Lung (tissue), 11 donors: ENCODE measurements at regions not wholly inside any gene's neighbourhood (a gene's known extent, or its start where the extent isn't known, plus 50 kb on each side); places are given as distances from the start of the nearest gene placed in this dataset.

Source experiments
- ATAC-seq: fragments of 200-7000 bp; cut with Tn5 transposase; one replicate; pipeline ENCODE4 v1.9.1; 2020; ENCODE audit warnings: moderate number of reproducible peaks; ENCODE audit not compliant: insufficient read depth, low FRiP score
- DNase-seq, 3 donors: peaks; one replicate each; pipeline ENCODE4 v3.0.0-alpha.2; 2013 to 2017
- H3K27ac ChIP-seq, 2 donors: one replicate each; pipeline ENCODE4 v1.5.1; 2013; ENCODE audit warnings: mild to moderate bottlenecking in 2 of 2, moderate library complexity in 2 of 2, control low read depth in 1 of 2, inconsistent platforms in 1 of 2, low read depth in 1 of 2, low read length in 1 of 2
- H3K27me3 ChIP-seq, 3 donors: one replicate each; pipeline ENCODE4 v1.5.1; 2013; ENCODE audit warnings: low read length in 2 of 3; ENCODE audit not compliant: control insufficient read depth in 3 of 3, insufficient read depth in 3 of 3
- H3K36me3 ChIP-seq, 4 donors: one replicate each; pipeline ENCODE4 v1.5.1; 2013; ENCODE audit warnings: low read length in 4 of 4, mild to moderate bottlenecking in 1 of 4, moderate library complexity in 1 of 4; ENCODE audit not compliant: control insufficient read depth in 4 of 4, insufficient read depth in 4 of 4
- H3K4me1 ChIP-seq, 5 donors: one replicate each; pipeline ENCODE4 v1.5.1; 2013; ENCODE audit warnings: low read length in 5 of 5, mild to moderate bottlenecking in 2 of 5, moderate library complexity in 1 of 5; ENCODE audit not compliant: control insufficient read depth in 5 of 5, insufficient read depth in 5 of 5
- H3K4me3 ChIP-seq: one replicate; pipeline ENCODE4 v1.5.1; 2013; ENCODE audit warnings: mild to moderate bottlenecking, control low read depth, moderate library complexity
- H3K9ac ChIP-seq, 2 donors: one replicate each; pipeline ENCODE4 v1.5.1; 2013; ENCODE audit warnings: low read length in 2 of 2, control low read depth in 1 of 2; ENCODE audit not compliant: insufficient read depth in 1 of 2
- H3K9me3 ChIP-seq, 4 donors: one replicate each; pipeline ENCODE4 v1.5.1; 2013; ENCODE audit warnings: low read length in 3 of 4, mild to moderate bottlenecking in 1 of 4, moderate library complexity in 1 of 4; ENCODE audit not compliant: control insufficient read depth in 4 of 4, insufficient read depth in 3 of 4
- WGBS, 2 donors: extraction: QIAGEN DNeasy Blood & Tissue Kit; methylation state at CpG; one replicate each; pipeline ENCODE4 v1.1.7; 2013; 5-methylcytosine and 5-hydroxymethylcytosine counted together
- TF ChIP-seq, protein P1 (sequence below): IDR thresholded peaks from 2 replicates; pipeline ENCODE4 v1.5.1; 2012; ENCODE audit warnings: mild to moderate bottlenecking; ENCODE audit errors: control extremely low read depth, extremely low read depth
- donor health status: control.
- donor health status: control.
- donor health status: Bipolar disorder and iron deficiency.
- donor health status: healthy.
- donor health status: DM: yes; HTN: yes; CAD: no.

DNA sequence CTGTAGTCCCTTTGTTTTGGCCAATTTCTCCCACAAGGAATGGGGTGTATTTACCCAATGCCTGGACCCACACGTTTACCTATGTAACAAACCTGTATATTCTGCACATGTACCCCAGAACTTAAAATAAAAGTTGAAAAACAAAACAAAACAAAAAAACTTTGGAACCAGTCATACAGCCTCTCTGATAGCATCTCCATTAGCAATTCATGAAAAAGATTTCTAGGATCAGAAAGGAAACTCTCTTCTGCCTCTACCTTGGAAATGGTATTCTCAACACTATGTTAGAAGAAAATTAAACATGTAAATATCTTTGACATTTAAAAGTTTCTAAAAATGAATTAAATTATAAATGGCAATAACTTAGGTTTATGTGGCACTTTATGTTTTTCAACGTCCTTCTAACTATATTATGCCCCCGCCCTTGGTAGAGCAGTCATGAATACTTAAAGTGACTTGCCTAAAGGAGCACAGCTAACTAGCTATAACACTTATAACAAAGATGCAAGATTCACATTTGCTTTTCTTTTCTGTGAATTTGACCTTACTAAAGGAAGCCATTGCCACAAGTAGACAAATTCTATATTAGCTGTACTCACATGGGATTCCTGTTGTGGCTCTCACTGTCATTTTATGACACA lies 147.5 kb upstream of the FKBP1C start:
- 80 to 89% methylated on average over 3 of the region's 3 CpGs for WGBS, 2 donors
- Histone ChIP-seq H3K36me3 (no peaks in the 10 kb centered on the region), H3K4me1 (no peaks in the 10 kb centered on the region), H3K4me3 (no peak overlapping the region), H3K27ac (no peak overlapping the region), H3K9ac (no peak overlapping the region), H3K27me3 (no peaks in the 10 kb centered on the region), H3K9me3 (peaks cover 0 to 10% (median 3%) of the 10 kb centered on the region in 4 donors)
- ATAC-seq (no peak), DNase-seq (no peak)
- TF ChIP-seq, protein P1, sequence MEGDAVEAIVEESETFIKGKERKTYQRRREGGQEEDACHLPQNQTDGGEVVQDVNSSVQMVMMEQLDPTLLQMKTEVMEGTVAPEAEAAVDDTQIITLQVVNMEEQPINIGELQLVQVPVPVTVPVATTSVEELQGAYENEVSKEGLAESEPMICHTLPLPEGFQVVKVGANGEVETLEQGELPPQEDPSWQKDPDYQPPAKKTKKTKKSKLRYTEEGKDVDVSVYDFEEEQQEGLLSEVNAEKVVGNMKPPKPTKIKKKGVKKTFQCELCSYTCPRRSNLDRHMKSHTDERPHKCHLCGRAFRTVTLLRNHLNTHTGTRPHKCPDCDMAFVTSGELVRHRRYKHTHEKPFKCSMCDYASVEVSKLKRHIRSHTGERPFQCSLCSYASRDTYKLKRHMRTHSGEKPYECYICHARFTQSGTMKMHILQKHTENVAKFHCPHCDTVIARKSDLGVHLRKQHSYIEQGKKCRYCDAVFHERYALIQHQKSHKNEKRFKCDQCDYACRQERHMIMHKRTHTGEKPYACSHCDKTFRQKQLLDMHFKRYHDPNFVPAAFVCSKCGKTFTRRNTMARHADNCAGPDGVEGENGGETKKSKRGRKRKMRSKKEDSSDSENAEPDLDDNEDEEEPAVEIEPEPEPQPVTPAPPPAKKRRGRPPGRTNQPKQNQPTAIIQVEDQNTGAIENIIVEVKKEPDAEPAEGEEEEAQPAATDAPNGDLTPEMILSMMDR: no peak

GRCh38 chr6:63066055-63066704 lies 145.1 kb upstream of the FKBP1C start:
- TF ChIP-seq, protein P1: no peak
- no peaks in the 10 kb centered on the region for H3K4me1 ChIP-seq
- H3K9ac ChIP-seq: no peak overlapping the region
- no peaks in the 10 kb centered on the region for H3K36me3 ChIP-seq
- no peak overlapping the region for H3K4me3 ChIP-seq
- DNase-seq (peak in 1 of 3 donors; percentile 1), ATAC-seq (no peak)
- peaks cover 0 to 15% (median 3%) of the 10 kb centered on the region in 4 donors for H3K9me3 ChIP-seq
- WGBS, 2 donors: 42 to 47% methylated on average over 3 of the region's 3 CpGs
- H3K27ac ChIP-seq: no peak overlapping the region
- H3K27me3 ChIP-seq: no peaks in the 10 kb centered on the region

DNA sequence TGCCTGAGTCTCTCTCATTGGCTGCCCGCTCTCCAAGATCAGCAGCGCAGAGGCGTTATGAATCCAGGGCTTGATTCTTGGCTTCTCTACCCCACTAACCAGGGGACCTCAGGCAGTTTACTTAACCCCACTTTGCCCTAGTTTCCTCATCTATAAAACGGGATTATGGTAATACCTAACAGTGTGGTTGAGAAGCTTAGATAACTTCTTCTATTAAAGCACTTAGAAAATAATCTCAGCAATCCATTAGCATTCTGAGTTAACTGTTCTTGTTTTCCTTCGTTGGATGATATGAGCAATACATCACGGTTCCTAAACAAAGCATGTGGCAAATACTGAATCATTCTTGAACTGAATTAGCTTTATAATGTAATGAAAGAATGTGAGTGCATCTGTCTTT lies 116.3 kb upstream of the FKBP1C start:
- no peak for DNase-seq
- TF ChIP-seq, protein P1: no peak
- Histone ChIP-seq H3K36me3 (no peaks in the 10 kb centered on the region), H3K27ac (no peak overlapping the region), H3K4me3 (no peak overlapping the region), H3K27me3 (no peaks in the 10 kb centered on the region), H3K4me1 (no peaks in the 10 kb centered on the region), H3K9ac (no peak overlapping the region), H3K9me3 (no peaks in the 10 kb centered on the region)
- ATAC-seq: no peak
- 80 to 86% methylated on average over 6 of the region's 6 CpGs for WGBS, 2 donors
